OCI-LY1 (cell line): ENCODE measurements at regions not wholly inside any gene's neighbourhood (a gene's known extent, or its start where the extent isn't known, plus 50 kb on each side); places are given as distances from the start of the nearest gene placed in this dataset.

Experiments used
- H2AFZ ChIP-seq: fragments of 200-600 bp; sonication (generic), shearing (Covaris generic); 2 replicates; pipeline ENCODE4 v1.6.0; 2014; ENCODE audit warnings: antibody characterized with exemption, mild to moderate bottlenecking, low read length
- H3F3A ChIP-seq: fragments of 200-600 bp; sonication (generic), shearing (Covaris generic); 2 replicates; pipeline ENCODE4 v1.6.0; 2014; ENCODE audit warnings: mild to moderate bottlenecking, antibody characterized with exemption, low read length, moderate library complexity; ENCODE audit not compliant: insufficient read depth
- H3K27ac ChIP-seq: fragments of 200-600 bp; sonication (generic); 2 replicates; pipeline ENCODE4 v1.5.1; 2014; ENCODE audit warnings: low read length, mixed run types, mild to moderate bottlenecking, low read depth; ENCODE audit not compliant: poor library complexity, severe bottlenecking
- H3K27me3 ChIP-seq: fragments of 200-600 bp; sonication (generic); 2 replicates; pipeline ENCODE4 v1.6.0; 2014; ENCODE audit warnings: antibody characterized with exemption, mild to moderate bottlenecking, low read length, moderate library complexity; ENCODE audit not compliant: insufficient read depth
- H3K36me3 ChIP-seq: fragments of 200-600 bp; sonication (generic); 2 replicates; pipeline ENCODE4 v1.6.1; 2014; ENCODE audit warnings: mild to moderate bottlenecking, antibody characterized with exemption, low read length, moderate library complexity, mixed read lengths; ENCODE audit not compliant: insufficient read depth
- H3K4me1 ChIP-seq: fragments of 200-600 bp; sonication (generic); 2 replicates; pipeline ENCODE4 v1.5.1; 2014; ENCODE audit warnings: mild to moderate bottlenecking, low read length, moderate library complexity; ENCODE audit not compliant: insufficient read depth, severe bottlenecking
- H3K4me2 ChIP-seq: fragments of 200-600 bp; sonication (generic), shearing (Covaris generic); 2 replicates; pipeline ENCODE4 v1.6.1; 2014; ENCODE audit warnings: low read length
- H3K4me3 ChIP-seq: fragments of 200-600 bp; sonication (generic); 2 replicates; pipeline ENCODE4 v1.5.1; 2014; ENCODE audit warnings: low read length, low read depth, mild to moderate bottlenecking, mixed read lengths; ENCODE audit not compliant: poor library complexity, severe bottlenecking
- H3K79me2 ChIP-seq: fragments of 200-600 bp; shearing (Covaris generic); 2 replicates; pipeline ENCODE4 v1.6.1; 2016; ENCODE audit warnings: mixed run types, low read length, mixed read lengths; ENCODE audit not compliant: insufficient read depth
- H3K9ac ChIP-seq: fragments of 200-600 bp; sonication (generic), shearing (Covaris generic); 2 replicates; pipeline ENCODE4 v1.6.1; 2014; ENCODE audit warnings: mild to moderate bottlenecking, low read length, mixed read lengths
- H3K9me2 ChIP-seq: fragments of 200-600 bp; sonication (generic), shearing (Covaris generic); 2 replicates; pipeline ENCODE4 v1.6.1; 2014; ENCODE audit warnings: low read depth, mild to moderate bottlenecking, low read length, mixed read lengths
- H3K9me3 ChIP-seq: fragments of 200-600 bp; shearing (Covaris generic); 2 replicates; pipeline ENCODE4 v1.6.1; 2014; ENCODE audit warnings: low read length, mixed read lengths
- H4K20me1 ChIP-seq: fragments of 200-600 bp; sonication (generic), shearing (Covaris generic); 2 replicates; pipeline ENCODE4 v1.6.0; 2016; ENCODE audit warnings: mild to moderate bottlenecking, low read length; ENCODE audit not compliant: insufficient read depth
- CTCF ChIP-seq: fragments of 200-600 bp; sonication (generic), shearing (Covaris generic); IDR thresholded peaks from 2 replicates; pipeline ENCODE4 v1.5.1; 2017; ENCODE audit warnings: mild to moderate bottlenecking, antibody characterized with exemption, low read length, moderate library complexity, mixed read lengths
- EZH2 ChIP-seq: fragments of 200-600 bp; sonication (generic), shearing (Covaris generic); IDR thresholded peaks from 2 replicates; pipeline ENCODE4 v1.8.0; 2017; ENCODE audit warnings: borderline replicate concordance, mixed run types, mild to moderate bottlenecking, antibody characterized with exemption, low read length, moderate library complexity, mixed read lengths

GRCh38 chr18:78640246-78640995 lies 339.2 kb upstream of the SALL3 start:
- H4K20me1 ChIP-seq: no peaks in the 10 kb centered on the region
- no peaks in the 10 kb centered on the region for H3K4me1 ChIP-seq
- no peaks in the 10 kb centered on the region for H3K27me3 ChIP-seq
- H3K4me2 ChIP-seq: no peak overlapping the region
- no peaks in the 10 kb centered on the region for H3K9me3 ChIP-seq
- H3K9ac ChIP-seq: no peak overlapping the region
- TF ChIP-seq CTCF: no peak
- TF ChIP-seq EZH2: no peak
- no peak overlapping the region for H3K4me3 ChIP-seq
- no peak overlapping the region for H3K27ac ChIP-seq
- no peak overlapping the region for H2AFZ ChIP-seq
- no peaks in the 10 kb centered on the region for H3K9me2 ChIP-seq
- H3K79me2 ChIP-seq: no peaks in the 10 kb centered on the region
- H3F3A ChIP-seq: no peaks in the 10 kb centered on the region
- no peaks in the 10 kb centered on the region for H3K36me3 ChIP-seq

- Histone ChIP-seq H3K4me2 (no peak overlapping the region), H3K27ac (no peak overlapping the region), H3K9ac (no peak overlapping the region), H3K79me2 (no peaks in the 10 kb centered on the region), H3K9me3 (no peaks in the 10 kb centered on the region), H3F3A (no peaks in the 10 kb centered on the region), H3K27me3 (no peaks in the 10 kb centered on the region), H3K4me3 (no peak overlapping the region), H2AFZ (no peak overlapping the region), H3K9me2 (no peaks in the 10 kb centered on the region), H3K36me3 (no peaks in the 10 kb centered on the region), H4K20me1 (no peaks in the 10 kb centered on the region), H3K4me1 (no peaks in the 10 kb centered on the region)
- no peak for TF ChIP-seq EZH2
- no peak for TF ChIP-seq CTCF
Measured at GRCh38 chr18:78641689-78642231, 337.9 kb upstream of the SALL3 start.

- H3K79me2 ChIP-seq: no peaks in the 10 kb centered on the region
- H3K27ac ChIP-seq: no peak overlapping the region
- H2AFZ ChIP-seq: no peak overlapping the region
- no peak overlapping the region for H3K4me2 ChIP-seq
- H3K9me3 ChIP-seq: no peaks in the 10 kb centered on the region
- no peak overlapping the region for H3K9ac ChIP-seq
- H3K27me3 ChIP-seq: no peaks in the 10 kb centered on the region
- no peak overlapping the region for H3K4me3 ChIP-seq
- no peaks in the 10 kb centered on the region for H3K9me2 ChIP-seq
- no peaks in the 10 kb centered on the region for H3K36me3 ChIP-seq
- no peaks in the 10 kb centered on the region for H3F3A ChIP-seq
- H4K20me1 ChIP-seq: no peaks in the 10 kb centered on the region
- TF ChIP-seq EZH2: no peak
- TF ChIP-seq CTCF: no peak
- no peaks in the 10 kb centered on the region for H3K4me1 ChIP-seq
Measured at GRCh38 chr18:78642296-78642951, 337.2 kb upstream of the SALL3 start.
